ENCODE measurements at regions not wholly inside any gene's neighbourhood (a gene's known extent, or its start where the extent isn't known, plus 50 kb on each side); places are given as distances from the start of the nearest gene placed in this dataset.

- no peak for DNase-seq (ENCODE audit: low read depth)
- H3K4me3 ChIP-seq (ENCODE audit: low read depth, low read length) = no peak overlapping the region
- TF ChIP-seq CTCF (IDR thresholded peaks at IDR 0.05; ENCODE audit: control insufficient read depth, extremely low read depth, insufficient read depth) = no peak
Observed at GRCh38 chr2:6417050-6417449, 448.7 kb downstream of the CMPK2 start.

- H3K4me3 ChIP-seq (ENCODE audit: low read depth, low read length) = no peak overlapping the region
- TF ChIP-seq CTCF (IDR thresholded peaks at IDR 0.05; ENCODE audit: control insufficient read depth, extremely low read depth, insufficient read depth) = no peak
- no peak for DNase-seq (ENCODE audit: low read depth)
Observed at GRCh38 chr2:6418291-6418690, 447.4 kb downstream of the CMPK2 start.

- no peak overlapping the region for H3K4me3 ChIP-seq (ENCODE audit: low read depth, low read length)
- TF ChIP-seq CTCF (IDR thresholded peaks at IDR 0.05; ENCODE audit: control insufficient read depth, extremely low read depth, insufficient read depth) = no peak
- no peak for DNase-seq (ENCODE audit: low read depth)
Observed at GRCh38 chr2:6421138-6421730, 444.5 kb downstream of the CMPK2 start.

GRCh38 chr2:6421888-6422287, 443.8 kb downstream of the CMPK2 start:
- H3K4me3 ChIP-seq (ENCODE audit: low read depth, low read length) = no peak overlapping the region
- TF ChIP-seq CTCF (IDR thresholded peaks at IDR 0.05; ENCODE audit: control insufficient read depth, extremely low read depth, insufficient read depth) = no peak
- no peak for DNase-seq (ENCODE audit: low read depth)

- DNase-seq (ENCODE audit: low read depth) = no peak
- TF ChIP-seq CTCF (IDR thresholded peaks at IDR 0.05; ENCODE audit: control insufficient read depth, extremely low read depth, insufficient read depth) = no peak
Observed at GRCh38 chr2:6423157-6423556, 442.6 kb downstream of the CMPK2 start.

GRCh38 chr2:6423944-6424343, 441.8 kb downstream of the CMPK2 start:
- DNase-seq (ENCODE audit: low read depth) = no peak
- H3K4me3 ChIP-seq (ENCODE audit: low read depth, low read length) = no peak overlapping the region
- no peak for TF ChIP-seq CTCF (IDR thresholded peaks at IDR 0.05; ENCODE audit: control insufficient read depth, extremely low read depth, insufficient read depth)

More at GRCh38 chr2:6423157-6423556, 442.6 kb downstream of the CMPK2 start:
- H3K4me3 ChIP-seq (ENCODE audit: low read depth, low read length) = no peak overlapping the region

- no peak overlapping the region for H3K4me3 ChIP-seq (ENCODE audit: low read depth, low read length)
- DNase-seq (ENCODE audit: low read depth) = no peak
- TF ChIP-seq CTCF (IDR thresholded peaks at IDR 0.05; ENCODE audit: control insufficient read depth, extremely low read depth, insufficient read depth) = no peak
Observed at GRCh38 chr2:6425032-6425431, 440.7 kb downstream of the CMPK2 start.
